Middle frontal gyrus (tissue), 1 donor: ENCODE measurements at regions not wholly inside any gene's neighbourhood (a gene's known extent, or its start where the extent isn't known, plus 50 kb on each side); places are given as distances from the start of the nearest gene placed in this dataset.

Experiments used
- DNase-seq: peaks from one replicate; pipeline ENCODE4 v3.0.0-alpha.2; 2015; ENCODE audit warnings: low spot score; ENCODE audit errors: extremely low spot score

DNA sequence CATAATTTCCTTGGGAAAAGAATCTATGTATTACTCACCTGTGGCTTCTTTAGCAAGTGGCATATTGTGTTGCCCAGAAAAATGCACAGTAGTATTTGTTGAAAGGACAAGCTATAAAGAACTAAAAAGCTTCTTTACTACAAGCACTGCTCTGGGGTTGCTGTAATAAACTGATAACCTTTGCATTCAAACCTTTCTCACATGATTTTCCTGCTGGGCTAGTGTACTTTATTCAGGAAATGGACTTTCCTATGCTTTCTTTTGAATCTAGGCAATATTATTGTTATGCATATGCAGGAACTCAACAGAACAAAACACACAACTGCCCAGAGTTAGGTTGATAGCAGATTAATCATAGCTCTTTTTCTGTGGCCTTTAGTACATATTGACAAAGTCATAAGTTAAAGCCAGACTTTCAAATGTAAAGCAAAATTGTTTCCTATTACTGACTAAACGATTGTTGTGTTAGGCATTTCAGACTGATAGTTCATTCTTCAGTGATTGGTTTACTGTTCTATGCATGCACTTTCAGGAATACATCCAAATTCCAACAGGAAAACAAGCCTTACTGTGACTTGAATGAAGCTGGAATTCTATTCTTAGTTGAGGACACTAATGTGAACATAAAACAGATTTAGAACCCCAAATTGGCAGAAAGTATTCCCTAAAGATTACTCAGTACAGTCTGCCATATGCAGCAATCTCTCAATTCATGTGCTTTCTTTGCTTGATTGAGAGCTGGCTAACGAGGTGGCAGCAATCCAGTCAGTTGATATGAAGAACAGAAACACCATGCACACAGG, 564.3 kb upstream of the NEGR1 start:
- peak; percentile 13 for DNase-seq

GRCh38 chr1:72845981-72846380, 563.6 kb upstream of the NEGR1 start:
- no peak for DNase-seq

- DNase-seq: no peak
These were observed 563.0 kb upstream of the NEGR1 start for GRCh38 chr1:72845381-72845780.

DNA sequence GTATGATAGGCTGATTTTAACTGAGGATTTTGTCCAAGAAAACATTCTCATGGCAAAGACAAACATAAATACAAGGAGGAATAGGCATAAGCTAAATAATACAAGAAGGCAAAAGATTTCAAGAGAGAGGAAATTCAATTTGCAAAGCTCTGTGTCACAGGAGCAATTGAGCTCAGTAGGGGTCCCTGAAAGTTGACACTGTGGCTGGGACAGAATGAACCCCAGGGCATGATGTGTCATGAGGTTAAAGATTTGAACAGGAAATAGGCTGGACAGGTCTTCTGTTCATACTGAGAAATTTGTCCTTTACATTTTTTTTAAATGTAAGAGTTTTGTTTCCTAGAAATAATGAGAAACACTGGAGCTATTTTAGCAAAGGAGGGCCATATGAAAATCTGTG, 555.4 kb upstream of the NEGR1 start:
- no peak for DNase-seq

DNA sequence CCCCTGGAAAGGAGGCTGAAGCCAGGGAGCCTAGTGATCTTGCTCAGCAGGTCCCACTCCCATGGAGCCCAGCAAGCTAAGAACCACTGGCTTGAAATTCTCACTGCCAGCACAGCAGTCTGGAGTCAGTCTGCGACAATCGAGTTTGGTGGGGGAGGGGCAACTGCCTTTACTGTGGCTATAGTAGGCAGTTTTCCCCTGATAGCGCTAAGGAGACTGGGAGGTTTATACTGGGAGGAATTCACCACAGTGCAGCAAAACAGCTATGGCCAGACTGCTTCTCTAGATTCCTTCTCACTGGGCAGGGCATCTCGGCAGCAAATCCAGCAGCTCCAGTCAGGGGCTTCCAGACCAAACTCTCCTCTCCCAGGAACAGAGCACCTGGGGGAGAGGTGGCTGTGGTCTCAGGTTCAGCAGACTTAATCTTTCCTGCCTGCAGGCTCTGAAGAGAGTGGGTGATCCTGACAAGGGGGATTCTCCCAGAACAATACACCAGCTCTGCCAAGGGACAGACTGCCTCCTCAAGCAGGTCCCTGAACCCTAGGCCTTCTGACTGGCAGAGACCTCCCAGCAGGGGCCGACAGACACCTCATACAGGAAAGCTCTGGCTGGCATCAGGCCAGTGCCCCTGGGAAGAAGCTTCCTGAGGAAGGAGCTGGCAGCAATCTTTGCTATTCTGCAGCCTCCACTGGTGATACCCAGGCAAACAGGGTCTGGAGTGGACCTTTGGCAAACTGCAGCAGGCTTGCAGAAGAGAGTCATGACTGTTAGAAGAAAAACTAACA, 548.5 kb upstream of the NEGR1 start:
- no peak for DNase-seq

DNA sequence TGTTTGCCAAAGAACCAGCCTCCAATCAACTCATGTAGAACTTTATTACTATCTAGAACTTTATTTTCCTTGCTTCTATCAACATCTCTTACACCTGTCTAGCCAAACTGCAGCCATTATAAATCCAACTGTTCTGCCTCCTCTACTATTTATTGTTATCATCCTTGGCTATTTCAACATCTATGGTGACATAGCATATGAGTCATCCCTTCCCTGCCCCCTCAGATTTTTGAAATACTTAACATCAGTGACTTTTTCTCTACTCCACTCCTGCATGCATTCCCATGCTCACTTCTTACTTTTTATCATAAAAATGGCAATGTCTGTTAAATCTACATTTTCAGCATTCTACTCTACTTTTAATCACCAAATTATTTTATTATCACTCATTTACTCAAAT, 544.9 kb upstream of the NEGR1 start:
- DNase-seq: no peak

- DNase-seq: no peak
These were observed 522.2 kb upstream of the NEGR1 start for GRCh38 chr1:72804541-72804940.

- no peak for DNase-seq
These were observed 498.7 kb upstream of the NEGR1 start for GRCh38 chr1:72781038-72781437.

- DNase-seq: no peak
These were observed 497.9 kb upstream of the NEGR1 start for GRCh38 chr1:72780212-72780611.

GRCh38 chr1:72777918-72778317, 495.6 kb upstream of the NEGR1 start:
- no peak for DNase-seq

DNA sequence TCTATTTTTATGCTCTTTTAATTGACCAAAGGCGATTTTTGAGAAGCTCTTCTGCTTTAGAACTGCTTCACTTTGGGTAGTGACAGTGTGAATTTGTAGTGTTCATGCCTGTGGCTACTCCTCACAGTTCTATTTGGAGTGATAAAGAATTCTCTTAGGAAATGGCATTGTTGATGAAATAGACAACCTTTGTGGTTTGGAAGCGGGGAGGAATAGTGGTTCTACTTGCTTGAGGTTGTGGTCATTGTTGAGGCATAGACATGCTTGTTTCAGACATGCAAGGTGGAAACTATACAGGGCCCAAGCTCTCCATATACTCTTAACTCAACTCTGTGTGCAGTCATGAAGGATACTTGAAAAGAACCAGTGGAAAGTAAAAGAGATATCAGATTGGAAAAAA, 481.1 kb upstream of the NEGR1 start:
- no peak for DNase-seq

GRCh38 chr1:72759486-72759885, 477.1 kb upstream of the NEGR1 start:
- no peak for DNase-seq

DNA sequence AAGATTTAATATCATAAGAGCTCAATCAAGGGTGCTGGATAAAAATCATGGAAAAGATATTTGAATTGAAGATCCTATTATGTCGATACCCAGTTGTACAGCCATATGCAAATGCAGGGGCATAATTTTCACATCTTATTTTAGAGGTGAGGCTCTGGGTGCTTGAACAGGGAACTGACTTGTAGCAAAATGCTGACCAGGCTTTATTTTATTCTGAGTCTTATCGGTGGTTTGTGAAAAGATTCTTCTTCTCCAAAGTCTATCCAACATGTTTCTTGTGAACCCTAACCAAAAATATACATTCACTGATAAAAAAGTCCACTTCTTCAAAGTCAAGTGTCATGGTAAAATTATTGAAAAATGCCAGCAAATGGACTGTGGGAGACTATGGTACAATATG, 475.5 kb upstream of the NEGR1 start:
- no peak for DNase-seq

DNA sequence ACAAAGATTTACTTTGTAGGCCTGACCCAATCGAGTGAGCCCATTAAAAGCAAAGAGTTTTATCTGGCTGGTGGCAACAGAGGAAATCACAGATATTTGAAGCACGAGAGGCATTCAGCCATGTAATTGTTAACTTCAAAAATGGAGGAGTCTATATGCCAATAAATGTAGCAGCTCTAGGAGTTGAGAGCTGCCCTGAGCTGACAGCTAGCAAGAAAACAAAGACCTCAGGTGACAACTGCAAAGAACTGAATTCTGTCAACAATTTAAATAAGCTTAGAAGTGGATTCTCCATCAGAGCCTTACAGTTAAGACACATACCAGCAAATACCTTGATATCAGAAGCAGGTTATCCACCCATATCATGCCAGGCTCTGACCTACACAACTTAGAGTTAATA, 463.1 kb upstream of the NEGR1 start:
- DNase-seq: no peak

DNA sequence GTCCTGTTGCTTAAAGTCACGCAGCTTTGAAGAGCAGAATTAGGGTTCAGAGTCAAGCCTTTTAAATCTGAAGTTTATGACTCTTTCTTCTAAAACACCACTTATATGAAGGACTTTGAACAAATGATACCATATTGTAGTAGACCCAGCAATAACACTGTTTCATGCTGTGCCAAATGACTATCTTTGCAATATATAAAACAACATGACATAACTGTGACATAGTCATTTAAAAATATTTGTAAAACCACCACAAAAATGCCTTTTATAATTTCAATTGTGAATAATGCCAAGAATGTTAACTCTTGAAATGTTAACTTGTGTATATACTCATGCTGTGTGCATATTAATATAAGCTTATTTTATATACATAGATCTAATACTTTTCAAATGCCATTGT, 452.1 kb upstream of the NEGR1 start:
- DNase-seq: no peak

DNA sequence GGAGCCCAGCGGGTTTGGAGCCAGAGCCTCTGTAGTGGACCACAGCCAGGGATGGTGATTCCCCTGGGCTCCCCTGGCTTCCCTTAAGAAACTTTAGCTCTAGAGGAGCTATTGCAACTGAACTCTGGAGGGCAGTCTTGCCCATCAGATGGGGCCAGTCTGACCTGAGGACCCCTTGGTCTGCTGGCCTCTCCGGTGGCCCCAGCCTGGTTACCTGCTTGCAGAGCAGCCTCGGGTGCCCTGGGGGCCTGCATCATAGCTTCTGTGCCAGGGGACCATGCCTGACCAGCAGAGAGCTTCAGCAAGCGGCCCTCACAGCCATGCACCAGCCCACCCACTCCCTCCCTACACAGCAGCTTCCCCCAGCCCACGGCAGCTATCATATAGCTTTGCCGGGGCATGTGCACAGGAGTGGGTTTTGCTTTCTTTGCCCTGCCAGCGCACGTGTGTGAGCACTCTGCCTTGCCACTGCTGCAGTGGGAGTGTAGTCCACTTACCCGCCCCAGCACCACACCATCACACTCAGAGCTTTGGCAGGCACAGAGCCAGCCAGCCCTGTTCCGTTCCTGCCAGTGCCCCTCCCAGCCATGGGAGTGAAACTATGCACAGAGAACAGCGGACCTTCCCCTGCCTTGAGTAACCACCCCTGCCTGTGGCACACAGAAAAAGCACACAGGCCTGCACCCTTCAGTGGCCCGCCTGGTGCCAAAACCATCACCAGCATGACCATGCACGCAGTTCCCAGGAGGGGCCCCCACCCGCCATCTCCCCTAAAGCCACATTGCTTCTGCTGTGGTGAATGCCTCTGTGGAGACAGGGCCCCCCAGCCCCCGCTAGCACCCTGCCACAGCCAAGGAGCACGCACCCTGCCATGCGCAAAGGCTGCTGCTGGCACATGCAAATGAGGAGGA, 442.9 kb upstream of the NEGR1 start:
- no peak for DNase-seq

- DNase-seq: no peak
These were observed 423.6 kb upstream of the NEGR1 start for GRCh38 chr1:72705921-72706320.

DNA sequence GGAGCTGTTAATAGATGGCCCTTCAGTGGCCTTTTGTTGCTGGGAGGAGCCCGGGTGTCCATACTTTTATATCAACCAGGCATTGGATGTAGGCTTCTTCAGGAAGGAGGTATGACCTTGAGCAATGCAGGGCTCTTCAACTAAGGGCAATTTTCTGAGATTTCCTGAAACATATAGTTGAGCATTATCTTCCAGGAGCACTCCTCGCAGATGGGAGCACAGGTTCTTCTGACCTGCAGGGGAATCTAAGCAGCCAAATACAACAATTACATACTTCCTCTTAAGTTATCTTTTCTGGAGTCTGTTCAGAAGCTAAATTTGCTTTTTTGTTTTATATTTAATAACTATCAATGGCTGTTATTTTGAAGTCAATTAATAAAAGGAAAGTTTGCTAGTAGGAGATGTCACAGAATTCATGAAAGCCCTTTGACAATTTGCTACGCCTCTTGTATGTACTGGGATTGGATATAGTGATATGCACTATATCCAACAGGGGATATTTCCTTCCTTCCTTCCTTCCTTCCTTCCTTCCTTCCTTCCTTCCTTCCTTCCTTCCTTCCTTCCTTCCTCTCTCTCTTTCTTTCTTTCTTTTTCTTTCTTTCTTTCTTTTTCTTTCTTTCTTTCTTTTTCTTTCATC, 422.6 kb upstream of the NEGR1 start:
- DNase-seq: no peak

DNA sequence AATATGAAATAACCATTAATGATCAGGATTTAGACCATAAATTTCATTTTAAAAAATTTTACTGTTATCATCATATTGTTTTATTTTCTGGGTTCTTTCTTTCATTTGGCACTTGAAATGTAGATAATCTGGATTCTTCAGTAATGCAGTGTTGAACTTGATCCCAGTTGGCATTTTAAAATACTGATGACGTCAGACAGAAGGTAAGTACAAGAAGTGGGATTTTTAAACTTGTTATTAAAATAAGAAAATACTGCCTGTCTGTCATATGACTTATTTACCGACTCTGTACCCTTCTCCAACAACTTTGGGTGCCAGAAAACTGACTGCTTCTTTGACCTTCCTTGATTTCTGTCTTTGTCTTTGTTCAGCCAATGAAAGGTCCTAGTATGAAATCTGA, 415.1 kb upstream of the NEGR1 start:
- no peak for DNase-seq

- no peak for DNase-seq
These were observed 411.6 kb upstream of the NEGR1 start for GRCh38 chr1:72693899-72694298.

DNA sequence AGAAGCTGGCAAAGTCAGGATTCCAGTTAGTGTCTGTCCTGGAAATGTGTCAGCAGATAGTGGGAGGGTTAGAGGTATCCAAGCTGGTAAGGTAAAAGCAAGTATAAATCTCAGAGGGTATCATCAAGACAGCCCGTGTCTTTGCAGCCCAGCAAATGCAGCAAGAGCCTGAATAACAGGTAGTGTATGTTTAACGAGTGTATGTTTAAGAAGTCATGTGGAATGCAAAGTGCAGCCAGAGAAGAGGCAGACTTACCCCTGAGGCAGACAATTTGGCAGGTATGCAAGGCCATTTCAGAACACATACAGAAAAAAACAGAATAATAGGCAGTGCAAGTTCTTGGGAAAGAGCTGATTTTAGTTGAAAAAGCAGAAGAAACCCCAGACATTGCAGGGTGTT, 411.0 kb upstream of the NEGR1 start:
- no peak for DNase-seq
